HEK293 (cell line): ENCODE measurements at regions not wholly inside any gene's neighbourhood (a gene's known extent, or its start where the extent isn't known, plus 50 kb on each side); places are given as distances from the start of the nearest gene placed in this dataset.

ENCODE experiments used
- CTCF ChIA-PET: fragments of 350-600 bp; formaldehyde crosslinking; extraction: SDS; loops from one replicate; lab custom pipeline; 2021; ENCODE audit warnings: antibody characterized with exemption; lab: Yijun Ruan, JAX
- POLR2A ChIA-PET: fragments of 300-600 bp; formaldehyde crosslinking; extraction: SDS; loops from one replicate; lab custom pipeline; 2020; ENCODE audit warnings: antibody characterized with exemption, inconsistent platforms; lab: Yijun Ruan, JAX
- H3K27ac ChIP-seq: fragments of 200-500 bp; sonication (Bioruptor generic); 2 replicates; pipeline ENCODE4 v1.5.1; 2014; ENCODE audit warnings: low read depth, low read length, control low read depth, inconsistent platforms; ENCODE audit errors: extremely low read depth
- H3K36me3 ChIP-seq, 2 experiments: fragments of 200-500 bp in 1 of 2; sonication (Bioruptor generic) in 1 of 2; 1 replicate in 1 of 2; 2 replicates in 1 of 2; pipeline ENCODE4 v1.5.1; 2014 to 2017; ENCODE audit warnings: inconsistent platforms in 2 of 2, low read length in 2 of 2; ENCODE audit not compliant: control insufficient read depth in 2 of 2, insufficient read depth in 1 of 2
- H3K4me1 ChIP-seq: fragments of 200-500 bp; sonication (Bioruptor generic); 2 replicates; pipeline ENCODE4 v1.5.1; 2014; ENCODE audit warnings: mild to moderate bottlenecking, low read length, inconsistent platforms; ENCODE audit not compliant: control insufficient read depth, insufficient read depth
- H3K4me3 ChIP-seq: 2 replicates; pipeline ENCODE4 v1.5.1; 2011; ENCODE audit warnings: low read depth, mild to moderate bottlenecking, control low read depth, low read length, moderate library complexity
- H3K9me3 ChIP-seq: fragments of 200-500 bp; sonication (Bioruptor generic); 2 replicates; pipeline ENCODE4 v1.5.1; 2014; ENCODE audit warnings: low read depth, low read length, inconsistent platforms; ENCODE audit not compliant: control insufficient read depth, insufficient read depth
- HOXC10 ChIP-seq: sonication (generic); formaldehyde crosslinking; IDR thresholded peaks from 2 replicates; pipeline ENCODE4 v1.8.1; 2023; ENCODE audit warnings: mild to moderate bottlenecking, missing genetic modification reagents
- HOXD13 ChIP-seq: sonication (generic); formaldehyde crosslinking; IDR thresholded peaks from 2 replicates; pipeline ENCODE4 v1.8.0; 2022; ENCODE audit warnings: missing genetic modification reagents, borderline replicate concordance
- INSM2 ChIP-seq: fragments of 450-650 bp; formaldehyde crosslinking; IDR thresholded peaks from 2 replicates; pipeline ENCODE4 v1.5.1; 2016; ENCODE audit warnings: missing biosample characterization, missing genetic modification characterization
- KLF16 ChIP-seq: fragments of 450-650 bp; formaldehyde crosslinking; IDR thresholded peaks from 2 replicates; pipeline ENCODE4 v1.5.1; 2017; ENCODE audit warnings: missing biosample characterization, missing genetic modification characterization
- KLF9 ChIP-seq: fragments of 450-650 bp; formaldehyde crosslinking; IDR thresholded peaks from 2 replicates; pipeline ENCODE4 v1.5.1; 2016; ENCODE audit warnings: missing biosample characterization, missing genetic modification characterization, low read depth
- MYNN ChIP-seq: fragments of 450-650 bp; formaldehyde crosslinking; IDR thresholded peaks from 2 replicates; pipeline ENCODE4 v1.5.1; 2016; ENCODE audit warnings: missing biosample characterization, missing genetic modification characterization, borderline replicate concordance
- ZBTB17 ChIP-seq: fragments of 450-650 bp; formaldehyde crosslinking; IDR thresholded peaks from 2 replicates; pipeline ENCODE4 v1.5.1; 2016; ENCODE audit warnings: missing biosample characterization, missing genetic modification characterization
- ZBTB48 ChIP-seq: fragments of 450-650 bp; formaldehyde crosslinking; IDR thresholded peaks from 2 replicates; pipeline ENCODE4 v1.5.1; 2016; ENCODE audit warnings: missing biosample characterization, missing genetic modification characterization
- ZFP3 ChIP-seq: fragments of 450-650 bp; formaldehyde crosslinking; IDR thresholded peaks from 2 replicates; pipeline ENCODE4 v1.5.1; 2016; ENCODE audit warnings: low read depth, missing biosample characterization, missing genetic modification characterization
- ZNF148 ChIP-seq: fragments of 450-650 bp; formaldehyde crosslinking; IDR thresholded peaks from 2 replicates; pipeline ENCODE4 v1.5.0; 2017; ENCODE audit warnings: missing biosample characterization, missing genetic modification characterization, borderline replicate concordance
- ZNF174 ChIP-seq: fragments of 450-650 bp; formaldehyde crosslinking; IDR thresholded peaks from 2 replicates; pipeline ENCODE4 v1.5.0; 2017; ENCODE audit warnings: missing biosample characterization, mild to moderate bottlenecking, missing genetic modification characterization
- ZNF24 ChIP-seq: fragments of 450-650 bp; formaldehyde crosslinking; IDR thresholded peaks from 2 replicates; pipeline ENCODE4 v1.5.1; 2016; ENCODE audit warnings: missing biosample characterization, missing genetic modification characterization
- ZNF335 ChIP-seq: fragments of 450-650 bp; formaldehyde crosslinking; conservative IDR thresholded peaks from 2 replicates; pipeline ENCODE4 v1.5.1; 2016; ENCODE audit warnings: missing biosample characterization, missing genetic modification characterization
- ZNF391 ChIP-seq: fragments of 450-650 bp; formaldehyde crosslinking; IDR thresholded peaks from 2 replicates; pipeline ENCODE4 v1.5.1; 2016; ENCODE audit warnings: low read depth, missing biosample characterization, missing genetic modification characterization, borderline replicate concordance
- ZNF530 ChIP-seq: fragments of 450-650 bp; formaldehyde crosslinking; IDR thresholded peaks from 2 replicates; pipeline ENCODE4 v1.5.1; 2016; ENCODE audit warnings: low read depth, missing biosample characterization, missing genetic modification characterization
- ZNF621 ChIP-seq: fragments of 450-650 bp; formaldehyde crosslinking; IDR thresholded peaks from 2 replicates; pipeline ENCODE4 v1.5.1; 2017; ENCODE audit warnings: missing biosample characterization, missing genetic modification characterization
- ZNF624 ChIP-seq: fragments of 450-650 bp; formaldehyde crosslinking; IDR thresholded peaks from 2 replicates; pipeline ENCODE4 v1.5.1; 2017; ENCODE audit warnings: missing biosample characterization, missing genetic modification characterization
- ZSCAN23 ChIP-seq: fragments of 450-650 bp; formaldehyde crosslinking; IDR thresholded peaks from 2 replicates; pipeline ENCODE4 v1.5.1; 2016; ENCODE audit warnings: missing biosample characterization, missing genetic modification characterization
- TF ChIP-seq, protein P1 (sequence below): fragments of 450-650 bp; formaldehyde crosslinking; IDR thresholded peaks from 2 replicates; pipeline ENCODE4 v1.5.1; 2016; ENCODE audit warnings: missing biosample characterization, missing genetic modification characterization, borderline replicate concordance

GRCh38 chr3:152202976-152203626, 65.6 kb upstream of the MBNL1 start:
- Histone ChIP-seq H3K4me1 (no peaks in the 10 kb centered on the region), H3K27ac (no peak overlapping the region)

DNA sequence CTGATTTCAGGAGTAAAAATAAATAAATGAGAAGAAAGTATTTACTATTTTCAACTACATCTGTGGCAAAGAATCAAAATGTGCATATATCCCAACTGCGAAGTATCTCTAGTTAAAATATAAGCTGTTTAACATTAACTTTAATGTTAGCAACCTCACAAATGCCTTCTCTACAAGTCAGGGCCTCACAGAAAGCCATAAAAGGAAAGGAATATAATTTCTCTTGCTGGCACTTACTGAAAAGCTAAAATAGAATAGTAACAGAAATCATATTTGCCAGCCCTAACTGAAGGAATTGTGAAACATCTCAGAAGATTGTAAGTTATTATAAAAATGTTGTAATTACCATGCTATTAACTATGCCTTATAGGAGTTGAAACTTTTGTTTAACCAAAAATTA, 65.1 kb upstream of the MBNL1 start:
- ChIA-PET POLR2A (no interaction called here), CTCF (no interaction called here)
- no peaks in the 10 kb centered on the region for H3K4me1 ChIP-seq
- TF ChIP-seq ZNF624 (tag by site-specific recombination) (no peak), INSM2 (tag by site-specific recombination) (no peak), ZNF335 (0 out of 2 replicates have a peak, but pooled peaks have one; percentile 10)
- no peak overlapping the region for H3K4me3 ChIP-seq
- no peaks in the 10 kb centered on the region for H3K9me3 ChIP-seq
- H3K36me3 ChIP-seq, result no peaks in the 10 kb centered on the region
- H3K27ac ChIP-seq, result no peak overlapping the region

More at GRCh38 chr3:152202976-152203626, 65.6 kb upstream of the MBNL1 start:
- ChIA-PET CTCF (no interaction called here), POLR2A (no interaction called here)
- Histone ChIP-seq H3K36me3 (no peaks in the 10 kb centered on the region), H3K4me3 (no peak overlapping the region), H3K9me3 (no peaks in the 10 kb centered on the region)
- TF ChIP-seq ZBTB17 (tag by site-specific recombination), result no peak
- TF ChIP-seq, protein P1, sequence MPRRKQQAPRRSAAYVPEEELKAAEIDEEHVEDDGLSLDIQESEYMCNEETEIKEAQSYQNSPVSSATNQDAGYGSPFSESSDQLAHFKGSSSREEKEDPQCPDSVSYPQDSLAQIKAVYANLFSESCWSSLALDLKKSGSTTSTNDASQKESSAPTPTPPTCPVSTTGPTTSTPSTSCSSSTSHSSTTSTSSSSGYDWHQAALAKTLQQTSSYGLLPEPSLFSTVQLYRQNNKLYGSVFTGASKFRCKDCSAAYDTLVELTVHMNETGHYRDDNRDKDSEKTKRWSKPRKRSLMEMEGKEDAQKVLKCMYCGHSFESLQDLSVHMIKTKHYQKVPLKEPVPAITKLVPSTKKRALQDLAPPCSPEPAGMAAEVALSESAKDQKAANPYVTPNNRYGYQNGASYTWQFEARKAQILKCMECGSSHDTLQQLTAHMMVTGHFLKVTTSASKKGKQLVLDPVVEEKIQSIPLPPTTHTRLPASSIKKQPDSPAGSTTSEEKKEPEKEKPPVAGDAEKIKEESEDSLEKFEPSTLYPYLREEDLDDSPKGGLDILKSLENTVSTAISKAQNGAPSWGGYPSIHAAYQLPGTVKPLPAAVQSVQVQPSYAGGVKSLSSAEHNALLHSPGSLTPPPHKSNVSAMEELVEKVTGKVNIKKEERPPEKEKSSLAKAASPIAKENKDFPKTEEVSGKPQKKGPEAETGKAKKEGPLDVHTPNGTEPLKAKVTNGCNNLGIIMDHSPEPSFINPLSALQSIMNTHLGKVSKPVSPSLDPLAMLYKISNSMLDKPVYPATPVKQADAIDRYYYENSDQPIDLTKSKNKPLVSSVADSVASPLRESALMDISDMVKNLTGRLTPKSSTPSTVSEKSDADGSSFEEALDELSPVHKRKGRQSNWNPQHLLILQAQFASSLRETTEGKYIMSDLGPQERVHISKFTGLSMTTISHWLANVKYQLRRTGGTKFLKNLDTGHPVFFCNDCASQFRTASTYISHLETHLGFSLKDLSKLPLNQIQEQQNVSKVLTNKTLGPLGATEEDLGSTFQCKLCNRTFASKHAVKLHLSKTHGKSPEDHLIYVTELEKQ (tag by site-specific recombination), result no peak
- no peak for TF ChIP-seq HOXD13 (CRISPR knock-in tag)
- no peak for TF ChIP-seq ZNF24 (tag by site-specific recombination)
- TF ChIP-seq ZNF624 (tag by site-specific recombination), result no peak
- TF ChIP-seq ZBTB48 (tag by site-specific recombination), result no peak
- no peak for TF ChIP-seq ZFP3 (tag by site-specific recombination)
- no peak for TF ChIP-seq ZNF530
- no peak for TF ChIP-seq MYNN (tag by site-specific recombination)
- TF ChIP-seq ZNF174 (tag by site-specific recombination), result no peak
- no peak for TF ChIP-seq ZNF391 (tag by site-specific recombination)
- no peak for TF ChIP-seq KLF16 (tag by site-specific recombination)
- TF ChIP-seq ZNF621, result no peak
- no peak for TF ChIP-seq ZNF148 (tag by site-specific recombination)
- TF ChIP-seq HOXC10, result no peak
- TF ChIP-seq ZSCAN23 (tag by site-specific recombination), result no peak
- TF ChIP-seq KLF9 (tag by site-specific recombination), result no peak
